ENCODE measurements at regions not wholly inside any gene's neighbourhood (a gene's known extent, or its start where the extent isn't known, plus 50 kb on each side); places are given as distances from the start of the nearest gene placed in this dataset.

- TF ChIP-seq RAD51 (IDR thresholded peaks at IDR 0.05; ENCODE audit: borderline replicate concordance, low read depth) (no peak), ZC3H11A (IDR thresholded peaks at IDR 0.05; ENCODE audit: low read depth, low read length) (no peak), RERE (CRISPR knock-in tag; IDR thresholded peaks at IDR 0.05; ENCODE audit: borderline replicate concordance) (no peak), NFXL1 (CRISPR knock-in tag; IDR thresholded peaks at IDR 0.05) (no peak), ZBTB11 (CRISPR knock-in tag; IDR thresholded peaks at IDR 0.05) (no peak), HDAC3 (IDR thresholded peaks at IDR 0.05; ENCODE audit: borderline replicate concordance, partially characterized antibody) (no peak)
- TF ChIP-seq, protein P1, sequence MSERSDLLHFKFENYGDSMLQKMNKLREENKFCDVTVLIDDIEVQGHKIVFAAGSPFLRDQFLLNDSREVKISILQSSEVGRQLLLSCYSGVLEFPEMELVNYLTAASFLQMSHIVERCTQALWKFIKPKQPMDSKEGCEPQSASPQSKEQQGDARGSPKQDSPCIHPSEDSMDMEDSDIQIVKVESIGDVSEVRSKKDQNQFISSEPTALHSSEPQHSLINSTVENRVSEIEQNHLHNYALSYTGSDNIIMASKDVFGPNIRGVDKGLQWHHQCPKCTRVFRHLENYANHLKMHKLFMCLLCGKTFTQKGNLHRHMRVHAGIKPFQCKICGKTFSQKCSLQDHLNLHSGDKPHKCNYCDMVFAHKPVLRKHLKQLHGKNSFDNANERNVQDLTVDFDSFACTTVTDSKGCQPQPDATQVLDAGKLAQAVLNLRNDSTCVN (CRISPR knock-in tag; IDR thresholded peaks at IDR 0.05): no peak
- TF ChIP-seq, protein P2, sequence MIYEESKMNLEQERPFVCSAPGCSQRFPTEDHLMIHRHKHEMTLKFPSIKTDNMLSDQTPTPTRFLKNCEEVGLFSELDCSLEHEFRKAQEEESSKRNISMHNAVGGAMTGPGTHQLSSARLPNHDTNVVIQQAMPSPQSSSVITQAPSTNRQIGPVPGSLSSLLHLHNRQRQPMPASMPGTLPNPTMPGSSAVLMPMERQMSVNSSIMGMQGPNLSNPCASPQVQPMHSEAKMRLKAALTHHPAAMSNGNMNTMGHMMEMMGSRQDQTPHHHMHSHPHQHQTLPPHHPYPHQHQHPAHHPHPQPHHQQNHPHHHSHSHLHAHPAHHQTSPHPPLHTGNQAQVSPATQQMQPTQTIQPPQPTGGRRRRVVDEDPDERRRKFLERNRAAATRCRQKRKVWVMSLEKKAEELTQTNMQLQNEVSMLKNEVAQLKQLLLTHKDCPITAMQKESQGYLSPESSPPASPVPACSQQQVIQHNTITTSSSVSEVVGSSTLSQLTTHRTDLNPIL (CRISPR knock-in tag; IDR thresholded peaks at IDR 0.05): no peak
These were observed 1147.6 kb downstream of the IGSF11 start for GRCh38 chr3:117887031-117887430.

Measured in K562 (cell line).